DND-41 (cell line): ENCODE measurements at regions not wholly inside any gene's neighbourhood (a gene's known extent, or its start where the extent isn't known, plus 50 kb on each side); places are given as distances from the start of the nearest gene placed in this dataset.

ENCODE experiments used
- ATAC-seq: fragments of 200-7000 bp; cut with Tn5 transposase; 3 replicates; pipeline ENCODE4 v1.9.1; 2021; ENCODE audit warnings: low read depth; ENCODE audit not compliant: insufficient read depth
- DNase-seq: peaks from one replicate; pipeline ENCODE4 v3.0.0-alpha.2; 2020
- H2AFZ ChIP-seq: 2 replicates; pipeline ENCODE4 v1.6.0; 2012; ENCODE audit warnings: low read depth, low read length
- H3K27ac ChIP-seq: 2 replicates; pipeline ENCODE4 v1.5.1; 2012; ENCODE audit warnings: low read length, inconsistent platforms
- H3K27me3 ChIP-seq: fragments of 200-600 bp; sonication (generic); 2 replicates; pipeline ENCODE4 v1.6.0; 2012; ENCODE audit warnings: low read length, mild to moderate bottlenecking, inconsistent platforms; ENCODE audit not compliant: insufficient read depth, poor library complexity
- H3K36me3 ChIP-seq: 2 replicates; pipeline ENCODE4 v1.5.1; 2012; ENCODE audit warnings: low read length, inconsistent platforms; ENCODE audit not compliant: insufficient read depth
- H3K4me1 ChIP-seq: 2 replicates; pipeline ENCODE4 v1.5.1; 2012; ENCODE audit warnings: mild to moderate bottlenecking, low read length; ENCODE audit not compliant: insufficient read depth
- H3K4me2 ChIP-seq: 2 replicates; pipeline ENCODE4 v1.6.0; 2012; ENCODE audit warnings: mild to moderate bottlenecking, moderate library complexity, low read length, inconsistent platforms; ENCODE audit not compliant: insufficient read depth
- H3K4me3 ChIP-seq, 2 experiments: fragments of 200-600 bp in 1 of 2; shearing (Covaris generic) in 1 of 2; 2 replicates each; pipeline ENCODE4 v1.5.1; 2012 to 2016; ENCODE audit warnings: inconsistent platforms in 2 of 2, low read length in 2 of 2, mild to moderate bottlenecking in 2 of 2, low read depth in 1 of 2, moderate library complexity in 1 of 2
- H3K79me2 ChIP-seq: 2 replicates; pipeline ENCODE4 v1.6.0; 2012; ENCODE audit warnings: low read length, inconsistent platforms; ENCODE audit not compliant: insufficient read depth
- H3K9ac ChIP-seq: 2 replicates; pipeline ENCODE4 v1.6.0; 2012; ENCODE audit warnings: low read depth, mild to moderate bottlenecking, inconsistent platforms, low read length, moderate library complexity
- H3K9me3 ChIP-seq: 2 replicates; pipeline ENCODE4 v1.5.1; 2012; ENCODE audit warnings: low read length, moderate library complexity, mild to moderate bottlenecking, inconsistent platforms; ENCODE audit not compliant: insufficient read depth, severe bottlenecking
- H4K20me1 ChIP-seq: 2 replicates; pipeline ENCODE4 v1.6.0; 2012; ENCODE audit warnings: low read length; ENCODE audit not compliant: insufficient read depth
- CTCF ChIP-seq: IDR thresholded peaks from 2 replicates; pipeline ENCODE4 v1.5.1; 2012; ENCODE audit warnings: borderline replicate concordance, low read length, moderate library complexity, mild to moderate bottlenecking; ENCODE audit not compliant: poor library complexity, severe bottlenecking; ENCODE audit errors: extremely low read depth
- EZH2 ChIP-seq: IDR thresholded peaks from 3 replicates; pipeline ENCODE4 v1.6.1; 2012; ENCODE audit warnings: borderline replicate concordance, low read depth, mild to moderate bottlenecking, moderate library complexity, low read length, inconsistent platforms; ENCODE audit not compliant: severe bottlenecking

- Histone ChIP-seq H3K27ac (no peak overlapping the region), H4K20me1 (no peaks in the 10 kb centered on the region), H3K4me2 (no peak overlapping the region), H3K79me2 (no peaks in the 10 kb centered on the region), H3K9me3 (no peaks in the 10 kb centered on the region), H3K4me3 (no peak overlapping the region), H3K36me3 (no peaks in the 10 kb centered on the region), H3K4me1 (peaks cover 23% of the 10 kb centered on the region), H2AFZ (no peak overlapping the region), H3K9ac (no peak overlapping the region), H3K27me3 (no peaks in the 10 kb centered on the region)
- TF ChIP-seq CTCF: no peak
- no peak for TF ChIP-seq EZH2
- ATAC-seq (no peak), DNase-seq (no peak)
Measured at GRCh38 chr10:3567291-3567963, 217.6 kb downstream of the KLF6 start.

- peak overlapping the region; percentile 19; the same call in 1 of the 2 replicates for H2AFZ ChIP-seq
- H3K4me2 ChIP-seq: no peak overlapping the region
- DNase-seq: peak; percentile 37
- no peaks in the 10 kb centered on the region for H3K27me3 ChIP-seq
- no peaks in the 10 kb centered on the region for H3K79me2 ChIP-seq
- no peak overlapping the region for H3K9ac ChIP-seq
- peak; percentile 86 for ATAC-seq
- H3K4me1 ChIP-seq: peaks cover 23% of the 10 kb centered on the region
- H4K20me1 ChIP-seq: no peaks in the 10 kb centered on the region
- no peak for TF ChIP-seq EZH2
- no peak for TF ChIP-seq CTCF
- H3K36me3 ChIP-seq: no peaks in the 10 kb centered on the region
- 0 out of 2 replicates have a peak overlapping the region, but pooled peaks have one; percentile 32 for H3K27ac ChIP-seq
- no peaks in the 10 kb centered on the region for H3K9me3 ChIP-seq
- no peak overlapping the region for H3K4me3 ChIP-seq
Measured at GRCh38 chr10:3566627-3567026, 218.4 kb downstream of the KLF6 start.

GRCh38 chr10:3564346-3565002, 220.5 kb downstream of the KLF6 start:
- Histone ChIP-seq H3K27me3 (no peaks in the 10 kb centered on the region), H3K79me2 (no peaks in the 10 kb centered on the region), H3K4me3 (no peak overlapping the region), H2AFZ (no peak overlapping the region), H3K9ac (no peak overlapping the region), H3K36me3 (no peaks in the 10 kb centered on the region), H3K27ac (no peak overlapping the region), H4K20me1 (no peaks in the 10 kb centered on the region), H3K4me1 (peaks cover 23% of the 10 kb centered on the region), H3K9me3 (no peaks in the 10 kb centered on the region), H3K4me2 (no peak overlapping the region)
- no peak for DNase-seq
- TF ChIP-seq EZH2 (no peak), CTCF (no peak)
- no peak for ATAC-seq
